ENCODE measurements at regions not wholly inside any gene's neighbourhood (a gene's known extent, or its start where the extent isn't known, plus 50 kb on each side); places are given as distances from the start of the nearest gene placed in this dataset.

DNA sequence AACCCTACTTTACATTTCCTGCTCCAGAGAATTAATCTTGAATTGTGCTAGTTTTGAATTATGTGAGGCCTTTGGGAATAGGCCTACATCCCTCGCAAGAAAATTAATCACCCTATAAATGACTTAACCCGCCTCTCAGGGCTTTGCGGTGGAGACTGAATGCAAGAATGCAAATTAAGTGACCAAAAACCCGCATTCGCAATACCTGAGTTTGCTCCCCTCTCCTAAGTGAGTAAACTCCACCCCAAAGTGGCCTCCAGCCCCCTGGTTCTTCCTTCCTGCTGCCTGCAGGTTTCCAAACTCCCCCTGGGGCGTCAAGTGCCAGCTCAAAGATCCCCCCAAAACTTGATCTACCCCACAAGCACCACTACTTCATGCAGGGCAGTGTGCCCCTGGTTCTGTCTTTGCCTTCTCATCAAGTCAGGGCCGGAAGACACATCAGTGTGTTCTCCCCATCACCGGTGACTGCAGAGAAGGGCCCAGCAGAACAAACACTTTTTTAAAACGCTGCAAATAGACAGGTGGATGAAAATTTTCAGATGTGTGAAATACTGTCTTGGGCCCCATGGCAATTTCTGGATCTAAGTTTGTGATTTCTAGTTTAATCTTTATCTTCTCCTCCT is 644.7 kb downstream of the VRK1 start:
- H3K27ac ChIP-seq (ENCODE audit: low read length): no peak overlapping the region
- H3K36me3 ChIP-seq (ENCODE audit: control insufficient read depth, insufficient read depth, low read length): no peaks in the 10 kb centered on the region
- no peaks in the 10 kb centered on the region for H3K9me3 ChIP-seq (ENCODE audit: control insufficient read depth, insufficient read depth, low read length)
- H3K27me3 ChIP-seq (ENCODE audit: control insufficient read depth, insufficient read depth, low read length): no peaks in the 10 kb centered on the region
- peaks cover 6 to 8% of the 10 kb centered on the region in 2 donors for H3K27me3 Mint-ChIP-seq (ENCODE audit: low read depth in 2 of 2)
- no peak overlapping the region for H3K4me3 Mint-ChIP-seq
- H3K9me3 Mint-ChIP-seq: no peaks in the 10 kb centered on the region
- intact Hi-C loops (cut with micrococcal nuclease): no loop called here
- H3K4me3 ChIP-seq (ENCODE audit: low read length): no peak overlapping the region
- no peak for ATAC-seq
- TF ChIP-seq, protein P1, sequence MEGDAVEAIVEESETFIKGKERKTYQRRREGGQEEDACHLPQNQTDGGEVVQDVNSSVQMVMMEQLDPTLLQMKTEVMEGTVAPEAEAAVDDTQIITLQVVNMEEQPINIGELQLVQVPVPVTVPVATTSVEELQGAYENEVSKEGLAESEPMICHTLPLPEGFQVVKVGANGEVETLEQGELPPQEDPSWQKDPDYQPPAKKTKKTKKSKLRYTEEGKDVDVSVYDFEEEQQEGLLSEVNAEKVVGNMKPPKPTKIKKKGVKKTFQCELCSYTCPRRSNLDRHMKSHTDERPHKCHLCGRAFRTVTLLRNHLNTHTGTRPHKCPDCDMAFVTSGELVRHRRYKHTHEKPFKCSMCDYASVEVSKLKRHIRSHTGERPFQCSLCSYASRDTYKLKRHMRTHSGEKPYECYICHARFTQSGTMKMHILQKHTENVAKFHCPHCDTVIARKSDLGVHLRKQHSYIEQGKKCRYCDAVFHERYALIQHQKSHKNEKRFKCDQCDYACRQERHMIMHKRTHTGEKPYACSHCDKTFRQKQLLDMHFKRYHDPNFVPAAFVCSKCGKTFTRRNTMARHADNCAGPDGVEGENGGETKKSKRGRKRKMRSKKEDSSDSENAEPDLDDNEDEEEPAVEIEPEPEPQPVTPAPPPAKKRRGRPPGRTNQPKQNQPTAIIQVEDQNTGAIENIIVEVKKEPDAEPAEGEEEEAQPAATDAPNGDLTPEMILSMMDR (IDR thresholded peaks at IDR 0.05): no peak
- DNase-seq: no peak
- peaks cover 16 to 21% of the 10 kb centered on the region in 2 donors for H3K4me1 Mint-ChIP-seq
- peaks cover 10% of the 10 kb centered on the region for H3K4me1 ChIP-seq (ENCODE audit: control insufficient read depth, insufficient read depth, low read length)
- no peaks in the 10 kb centered on the region for H3K36me3 Mint-ChIP-seq
- 93% methylated on average over 9 of the region's 9 CpGs for WGBS (ENCODE audit: insufficient coverage)
- H3K27ac Mint-ChIP-seq: no peak overlapping the region

DNA sequence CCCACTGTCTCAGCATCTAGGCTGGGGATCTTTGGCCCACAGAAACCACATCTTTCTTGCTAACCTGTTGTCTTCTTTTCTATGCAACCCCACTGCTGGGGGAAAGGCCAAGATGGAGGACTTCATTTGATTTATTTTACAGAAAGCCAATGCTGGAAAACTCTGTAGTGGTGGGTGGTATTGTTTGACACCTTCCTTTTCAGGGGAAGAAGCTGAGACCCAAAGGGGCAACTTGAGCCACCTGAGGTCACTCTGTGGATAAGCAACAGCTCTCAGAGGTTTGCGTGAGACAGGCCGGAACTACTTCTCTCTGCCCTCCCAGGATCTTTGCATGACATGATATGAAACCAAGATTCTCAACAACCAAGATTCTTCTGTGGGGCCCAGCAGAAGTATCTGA is 645.2 kb downstream of the VRK1 start:
- TF ChIP-seq, protein P1 (IDR thresholded peaks at IDR 0.05): no peak
- 84% methylated on average over 2 of the region's 2 CpGs for WGBS (ENCODE audit: insufficient coverage)
- H3K36me3 Mint-ChIP-seq: no peaks in the 10 kb centered on the region
- DNase-seq (peak in 1 of 2 donors; percentile 52), ATAC-seq (no peak)
- H3K4me1 Mint-ChIP-seq: peaks cover 16 to 21% of the 10 kb centered on the region in 2 donors
- intact Hi-C loops (cut with micrococcal nuclease): no loop called here
- H3K27ac Mint-ChIP-seq: no peak overlapping the region
- H3K27me3 Mint-ChIP-seq (ENCODE audit: low read depth in 2 of 2): peaks cover 4 to 6% of the 10 kb centered on the region in 2 donors
- H3K27me3 ChIP-seq (ENCODE audit: control insufficient read depth, insufficient read depth, low read length): no peaks in the 10 kb centered on the region
- H3K4me3 Mint-ChIP-seq: no peak overlapping the region
- H3K36me3 ChIP-seq (ENCODE audit: control insufficient read depth, insufficient read depth, low read length): no peaks in the 10 kb centered on the region
- no peak overlapping the region for H3K4me3 ChIP-seq (ENCODE audit: low read length)
- no peak overlapping the region for H3K27ac ChIP-seq (ENCODE audit: low read length)
- no peaks in the 10 kb centered on the region for H3K9me3 ChIP-seq (ENCODE audit: control insufficient read depth, insufficient read depth, low read length)
- H3K4me1 ChIP-seq (ENCODE audit: control insufficient read depth, insufficient read depth, low read length): peaks cover 10% of the 10 kb centered on the region
- H3K9me3 Mint-ChIP-seq: no peaks in the 10 kb centered on the region

- Mint-ChIP-seq H3K9me3 (no peaks in the 10 kb centered on the region), H3K4me3 (no peak overlapping the region), H3K4me1 (peaks cover 16 to 21% of the 10 kb centered on the region in 2 donors), H3K27me3 (ENCODE audit: low read depth in 2 of 2) (peaks cover 0 to 3% of the 10 kb centered on the region in 2 donors), H3K27ac (no peak overlapping the region), H3K36me3 (no peaks in the 10 kb centered on the region)
- Histone ChIP-seq H3K4me1 (ENCODE audit: control insufficient read depth, insufficient read depth, low read length) (peaks cover 10% of the 10 kb centered on the region), H3K27me3 (ENCODE audit: control insufficient read depth, insufficient read depth, low read length) (no peaks in the 10 kb centered on the region), H3K4me3 (ENCODE audit: low read length) (no peak overlapping the region), H3K36me3 (ENCODE audit: control insufficient read depth, insufficient read depth, low read length) (no peaks in the 10 kb centered on the region), H3K27ac (ENCODE audit: low read length) (no peak overlapping the region), H3K9me3 (ENCODE audit: control insufficient read depth, insufficient read depth, low read length) (no peaks in the 10 kb centered on the region)
- DNase-seq: no peak
- TF ChIP-seq, protein P1 (IDR thresholded peaks at IDR 0.05): no peak
- ATAC-seq: no peak
- intact Hi-C loops (cut with micrococcal nuclease): no loop called here
- 100% methylated on average over 3 of the region's 3 CpGs for WGBS (ENCODE audit: insufficient coverage)
Observed at GRCh38 chr14:97443412-97443811, 646.2 kb downstream of the VRK1 start.

DNA sequence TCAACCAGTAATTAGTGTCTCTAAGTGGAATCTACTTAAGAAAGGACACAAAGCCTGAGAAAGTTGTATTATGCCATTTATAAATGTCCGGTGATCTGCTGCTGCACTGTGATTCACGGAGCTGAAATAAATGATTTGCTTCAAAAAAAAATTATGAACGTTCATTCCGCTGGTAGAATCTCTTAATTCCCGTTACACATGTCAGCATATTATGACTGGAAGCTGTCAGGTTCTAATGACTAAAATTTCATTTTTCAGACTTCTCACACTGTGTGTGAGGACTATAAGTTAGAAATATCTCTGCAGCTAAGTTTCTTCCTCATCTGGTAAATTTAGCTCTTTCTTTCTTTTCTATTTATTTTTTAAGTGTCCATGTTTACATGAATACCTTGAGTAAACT is 647.1 kb downstream of the VRK1 start:
- intact Hi-C loops (cut with micrococcal nuclease): no loop called here
- H3K27me3 Mint-ChIP-seq (ENCODE audit: low read depth in 2 of 2): peaks cover 0 to 3% of the 10 kb centered on the region in 2 donors
- 100% methylated on average over 4 of the region's 5 CpGs for WGBS (ENCODE audit: insufficient coverage)
- H3K4me3 ChIP-seq (ENCODE audit: low read length): no peak overlapping the region
- DNase-seq (no peak), ATAC-seq (no peak)
- H3K9me3 ChIP-seq (ENCODE audit: control insufficient read depth, insufficient read depth, low read length): no peaks in the 10 kb centered on the region
- peaks cover 16 to 21% of the 10 kb centered on the region in 2 donors for H3K4me1 Mint-ChIP-seq
- H3K27me3 ChIP-seq (ENCODE audit: control insufficient read depth, insufficient read depth, low read length): no peaks in the 10 kb centered on the region
- TF ChIP-seq, protein P1 (IDR thresholded peaks at IDR 0.05): no peak
- H3K27ac Mint-ChIP-seq: no peak overlapping the region
- H3K27ac ChIP-seq (ENCODE audit: low read length): no peak overlapping the region
- no peaks in the 10 kb centered on the region for H3K36me3 Mint-ChIP-seq
- peaks cover 10% of the 10 kb centered on the region for H3K4me1 ChIP-seq (ENCODE audit: control insufficient read depth, insufficient read depth, low read length)
- no peak overlapping the region for H3K4me3 Mint-ChIP-seq
- no peaks in the 10 kb centered on the region for H3K9me3 Mint-ChIP-seq
- no peaks in the 10 kb centered on the region for H3K36me3 ChIP-seq (ENCODE audit: control insufficient read depth, insufficient read depth, low read length)
